Stromal cell of bone marrow (primary cell): ENCODE measurements at regions not wholly inside any gene's neighbourhood (a gene's known extent, or its start where the extent isn't known, plus 50 kb on each side); places are given as distances from the start of the nearest gene placed in this dataset.
"Not testable (repeated sequence)": the region's sequence is repeated elsewhere in the genome, so short reads cannot be mapped to it uniquely, and the experiment has no call there.

ENCODE experiments used
- DNase-seq: peaks from one replicate; pipeline ENCODE4 v3.0.0-alpha.2; 2012; ENCODE audit warnings: low read depth

GRCh38 chr4:123674762-123675465 lies 278.3 kb downstream of the SPRY1 start:
- no peak for DNase-seq

DNA sequence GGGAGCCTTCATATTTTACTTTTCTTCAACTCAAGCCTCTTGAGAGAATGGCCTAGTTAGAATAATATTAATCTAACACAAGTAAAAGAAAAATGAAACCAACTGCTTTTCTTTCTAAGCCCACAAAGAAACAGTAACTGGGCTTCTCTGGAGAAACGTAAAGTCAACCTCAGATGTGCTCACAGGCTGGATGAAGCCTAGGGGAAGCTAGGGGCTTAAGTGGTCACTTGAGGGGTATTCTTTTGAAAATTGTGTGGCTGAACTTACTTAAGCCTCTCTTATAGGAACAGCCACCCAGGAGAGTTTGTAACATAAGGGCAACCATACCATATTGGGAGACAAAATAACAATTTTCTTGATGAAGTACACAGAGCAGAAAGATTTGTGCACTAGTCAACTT lies 279.0 kb downstream of the SPRY1 start:
- no peak for DNase-seq

DNA sequence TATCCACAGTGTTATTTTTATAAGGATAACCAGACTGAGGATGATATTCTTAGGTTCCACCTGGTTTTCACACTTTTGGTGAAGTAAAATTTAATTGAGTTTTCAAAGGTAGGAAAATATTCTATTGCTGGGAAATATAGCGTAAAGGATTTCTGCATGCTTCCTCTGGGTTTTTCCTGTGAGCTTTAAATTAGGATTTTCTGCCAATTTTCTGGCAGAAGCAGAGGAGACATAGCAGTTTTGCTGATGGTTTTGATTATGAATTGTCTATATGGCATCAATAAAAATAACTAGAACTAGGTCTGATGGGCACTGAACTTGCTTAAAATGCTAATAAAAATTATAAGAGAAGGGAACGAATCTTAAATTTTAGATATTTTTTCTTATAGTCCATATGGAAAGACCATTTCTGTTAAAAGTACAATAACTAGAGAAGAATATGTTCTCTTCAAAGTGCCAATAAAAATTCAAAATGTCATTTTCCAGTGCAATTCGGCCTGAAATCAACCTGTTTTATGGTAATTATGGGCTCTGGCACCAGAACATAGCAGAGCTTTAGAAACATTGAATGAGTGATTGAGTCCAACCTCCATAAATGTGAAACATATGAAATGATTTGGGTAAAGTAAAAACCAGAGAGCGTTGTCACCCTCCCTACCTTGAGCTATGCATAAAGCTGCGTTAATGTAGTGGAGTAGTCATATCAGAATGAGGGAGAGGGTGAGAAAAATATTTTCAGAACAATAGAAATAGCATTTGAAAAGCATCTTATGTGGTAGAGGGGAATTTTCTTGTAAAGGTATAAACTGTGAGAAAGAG lies 279.7 kb downstream of the SPRY1 start:
- DNase-seq: no peak

GRCh38 chr4:123676890-123677229 lies 280.3 kb downstream of the SPRY1 start:
- no peak for DNase-seq

DNA sequence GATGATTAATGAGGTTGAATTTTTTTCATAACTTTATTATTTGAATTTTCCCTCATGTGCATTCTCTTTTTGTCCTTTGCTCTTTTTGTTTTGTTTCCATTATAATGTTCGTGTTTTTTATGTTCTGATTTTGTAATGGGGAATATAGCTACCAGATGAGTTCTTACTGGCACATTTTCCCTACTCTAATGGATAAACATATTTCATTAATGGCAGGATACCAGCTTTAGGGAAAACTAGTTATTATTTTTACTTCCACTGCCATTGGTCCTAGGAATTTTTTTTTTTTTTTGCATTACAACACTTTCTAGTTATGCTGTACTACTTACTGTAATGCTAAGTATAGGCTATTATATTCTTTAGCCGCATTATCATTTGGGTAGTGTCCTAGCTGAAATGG lies 286.3 kb downstream of the SPRY1 start:
- no peak for DNase-seq

- not testable (repeated sequence) for DNase-seq
Measured at GRCh38 chr4:123684937-123685336, 288.3 kb downstream of the SPRY1 start.

DNA sequence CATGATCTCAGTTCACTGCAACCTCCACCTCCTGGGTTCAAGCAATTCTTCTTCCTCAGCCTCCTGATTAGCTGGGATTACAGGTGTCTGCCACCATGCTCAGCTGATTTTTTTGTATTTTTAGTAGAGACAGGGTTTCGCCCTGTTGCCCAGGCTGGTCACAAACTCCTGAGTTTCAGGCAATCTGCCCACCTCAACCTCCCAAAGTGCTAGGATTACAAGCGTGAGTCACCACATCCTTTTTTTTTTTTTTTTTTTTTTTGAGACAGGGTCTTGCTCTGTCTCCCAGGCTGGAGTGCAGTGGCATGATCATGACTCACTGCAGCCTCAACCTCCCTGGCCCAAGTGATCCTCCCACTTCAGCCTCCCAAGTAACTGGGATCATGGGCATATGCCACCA lies 298.9 kb downstream of the SPRY1 start:
- DNase-seq: not testable (repeated sequence)

- no peak for DNase-seq
Measured at GRCh38 chr4:123696687-123697086, 300.1 kb downstream of the SPRY1 start.

DNA sequence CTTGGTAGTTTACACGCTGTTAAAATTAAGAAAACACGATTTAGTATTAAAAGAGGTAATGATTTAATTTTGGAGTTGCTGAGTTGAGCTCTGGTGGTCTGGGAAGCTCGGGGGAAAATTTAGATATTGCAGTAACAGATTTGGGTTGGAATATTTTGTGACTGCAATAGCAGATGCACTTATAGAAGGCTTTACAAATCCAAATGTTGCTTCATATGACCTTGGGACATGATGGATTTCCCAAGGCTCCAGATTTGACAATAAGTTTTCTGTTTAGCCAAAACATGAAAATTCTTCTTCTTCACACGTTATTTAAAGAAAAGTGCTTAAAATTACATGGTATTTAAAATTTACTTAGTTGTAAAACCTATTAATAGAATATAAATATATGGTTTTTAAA lies 302.0 kb downstream of the SPRY1 start:
- DNase-seq: no peak

- DNase-seq: peak; percentile 74
Measured at GRCh38 chr4:123699880-123700771, 303.5 kb downstream of the SPRY1 start.

- no peak for DNase-seq
Measured at GRCh38 chr4:123701131-123701575, 304.6 kb downstream of the SPRY1 start.

- DNase-seq: no peak
Measured at GRCh38 chr4:123705419-123705818, 308.8 kb downstream of the SPRY1 start.

DNA sequence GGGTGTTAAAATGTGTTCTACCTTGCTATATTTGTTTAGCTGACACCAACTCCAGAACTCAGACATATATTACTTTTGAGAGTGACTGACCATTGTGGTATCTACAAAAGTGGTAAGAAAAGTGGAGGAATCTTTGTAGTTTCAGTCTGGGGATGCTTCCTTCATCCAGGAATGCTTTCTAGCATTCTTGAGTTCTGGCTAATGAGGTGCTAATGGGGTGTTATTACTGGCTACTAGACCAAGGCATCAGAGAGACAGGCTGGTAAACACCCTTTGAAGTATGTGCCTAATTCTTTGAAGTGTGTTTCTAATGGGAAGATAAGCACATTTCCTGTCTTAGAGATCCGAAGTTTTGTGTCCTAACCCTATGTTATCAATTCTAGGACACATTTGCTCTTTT lies 310.4 kb downstream of the SPRY1 start:
- DNase-seq: no peak

DNA sequence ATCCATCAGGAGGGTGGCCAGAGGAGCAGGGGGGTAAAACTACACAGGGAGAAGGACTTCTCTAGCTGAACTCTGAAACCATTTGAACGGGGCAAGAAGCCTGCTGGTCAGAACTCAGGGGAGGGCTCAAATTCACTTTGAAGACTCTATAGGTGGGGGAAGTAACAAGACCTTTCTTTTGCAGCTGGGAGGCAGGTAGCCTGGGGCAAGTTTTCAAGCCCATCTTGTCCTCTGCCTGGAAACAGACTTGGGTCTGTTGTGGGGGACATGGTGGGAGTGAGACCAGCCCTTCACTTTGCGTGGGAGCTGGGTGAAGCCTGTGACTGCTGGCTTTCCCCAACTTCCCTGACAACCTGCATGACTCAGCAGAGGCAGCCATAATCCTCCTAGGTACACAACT lies 312.3 kb downstream of the SPRY1 start:
- no peak for DNase-seq

DNA sequence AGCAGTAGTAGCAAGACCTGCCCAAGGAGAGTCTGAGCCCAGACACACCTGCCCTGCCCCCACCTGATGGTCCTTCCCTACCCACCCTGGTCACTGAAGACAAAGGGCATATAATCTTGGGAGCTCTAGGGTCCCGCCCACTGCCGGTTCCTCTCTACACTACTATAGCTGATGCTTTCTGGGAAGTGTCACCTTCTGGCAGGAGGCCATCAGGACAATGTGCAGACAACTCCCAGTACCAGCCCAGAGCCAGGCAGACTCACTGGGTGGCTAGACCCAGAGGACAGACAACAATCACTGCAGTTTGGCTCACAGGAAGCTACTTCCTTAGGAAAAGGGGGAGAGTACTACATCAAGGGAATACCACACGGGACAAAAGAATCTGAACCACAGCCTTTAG lies 312.7 kb downstream of the SPRY1 start:
- DNase-seq: no peak

DNA sequence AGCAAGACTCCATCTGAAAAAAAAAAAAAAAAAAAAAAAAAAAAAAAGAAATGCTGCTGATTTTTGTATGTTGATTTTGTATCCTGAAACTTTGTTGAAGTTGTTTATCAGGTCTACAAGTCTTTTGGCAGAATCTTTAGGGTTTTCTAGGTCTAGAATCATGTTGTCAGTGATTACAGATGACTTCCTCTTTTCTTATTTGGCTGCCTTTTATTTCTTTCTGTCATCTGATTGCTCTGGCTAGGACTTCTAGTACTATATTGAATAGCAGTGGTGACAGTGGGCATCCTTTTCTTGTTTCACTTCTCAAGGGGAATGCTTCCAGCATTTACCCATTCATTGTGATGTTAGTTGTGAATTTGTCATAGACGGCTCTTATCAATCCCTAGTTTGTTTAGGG lies 334.4 kb downstream of the SPRY1 start:
- no peak for DNase-seq

GRCh38 chr4:123737156-123737555 lies 340.6 kb downstream of the SPRY1 start:
- no peak for DNase-seq

DNA sequence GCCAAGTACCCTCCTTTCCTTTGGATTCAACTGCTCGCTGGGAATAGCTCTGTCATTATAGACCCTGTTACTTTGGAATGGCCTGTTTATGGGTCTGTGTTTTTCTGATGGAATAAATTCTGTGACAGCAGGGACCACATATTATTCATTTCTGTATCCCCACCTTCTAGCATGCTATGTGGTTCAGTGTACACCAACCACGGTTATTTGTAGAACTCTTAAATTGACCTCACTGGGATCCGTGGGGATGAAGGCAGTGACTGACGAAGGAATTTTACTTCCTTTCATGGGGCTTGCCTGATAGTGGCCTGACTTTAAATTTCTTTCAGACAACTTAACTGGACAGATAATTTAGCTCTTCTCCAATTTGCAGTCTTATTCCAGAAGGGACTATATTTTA lies 343.2 kb downstream of the SPRY1 start:
- DNase-seq: no peak

DNA sequence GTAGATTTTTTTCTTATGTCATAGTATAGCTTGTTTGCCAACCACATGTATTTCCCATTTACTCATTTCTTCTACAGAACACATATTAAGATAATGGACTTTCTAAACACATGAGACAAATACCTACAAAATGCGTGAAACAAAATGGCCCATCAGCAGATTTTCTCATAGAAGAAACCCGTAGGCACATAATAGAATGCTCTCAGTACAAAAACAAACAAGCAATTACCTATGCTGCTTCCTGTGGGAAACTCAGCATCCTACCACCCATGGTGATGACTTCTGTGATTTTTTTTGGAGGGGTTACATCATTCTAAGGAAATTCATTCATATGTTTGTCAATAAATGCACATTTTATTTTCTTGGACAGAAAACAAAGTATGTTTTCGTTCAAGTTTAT lies 343.6 kb downstream of the SPRY1 start:
- DNase-seq: no peak

- DNase-seq: peak; percentile 5
Measured at GRCh38 chr4:123741906-123742305, 345.3 kb downstream of the SPRY1 start.

DNA sequence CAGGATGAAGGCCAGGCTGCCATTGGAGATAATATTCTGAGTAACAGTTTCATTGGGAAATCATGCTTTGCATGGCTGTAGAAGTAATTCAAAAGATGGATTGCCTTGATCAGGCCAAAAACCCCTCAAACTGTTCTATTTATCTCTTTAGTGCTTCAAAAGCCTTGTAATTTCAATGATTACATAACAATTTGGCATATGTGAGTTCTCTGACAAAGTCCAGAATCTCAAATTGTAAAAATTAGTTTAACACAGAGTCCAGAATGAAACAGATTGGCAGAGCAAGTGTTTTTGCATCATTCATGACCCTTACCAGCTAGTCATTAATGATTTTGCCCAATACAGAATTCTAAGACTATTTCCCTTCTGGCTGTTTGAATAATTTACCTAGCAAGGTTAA lies 347.3 kb downstream of the SPRY1 start:
- no peak for DNase-seq

DNA sequence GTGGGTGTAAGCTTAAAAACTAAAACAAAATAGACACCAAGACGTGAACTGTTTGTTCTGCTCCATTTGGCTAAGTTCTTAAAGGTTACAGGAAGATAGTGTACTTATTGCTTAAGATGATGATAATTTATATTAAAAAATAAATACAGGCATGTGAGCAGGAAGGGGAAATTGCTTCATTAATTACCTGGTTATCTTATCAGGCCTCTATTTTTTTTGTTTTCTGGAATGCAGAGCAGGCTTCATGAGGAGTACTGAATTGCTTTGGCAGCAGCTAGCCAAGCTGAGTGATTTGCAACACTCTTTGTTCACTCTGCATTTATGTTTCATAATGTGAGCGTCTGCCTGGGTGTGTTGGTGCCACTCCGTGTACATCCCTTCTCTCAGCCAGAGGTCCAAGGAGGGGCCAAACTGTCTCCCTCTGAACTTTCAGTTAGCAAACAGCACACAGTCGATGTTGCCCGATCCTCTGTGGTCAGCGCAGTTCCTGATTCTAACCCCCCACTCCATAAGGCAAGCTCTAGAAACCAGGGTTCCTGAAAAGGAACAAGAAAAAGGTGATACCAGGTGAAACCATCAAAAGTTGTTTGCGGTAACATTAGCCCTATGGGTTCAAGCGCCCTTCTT lies 348.2 kb downstream of the SPRY1 start:
- no peak for DNase-seq
